Esophagus squamous epithelium (tissue), 4 donors: ENCODE measurements at regions not wholly inside any gene's neighbourhood (a gene's known extent, or its start where the extent isn't known, plus 50 kb on each side); places are given as distances from the start of the nearest gene placed in this dataset.

ENCODE experiments used
- CTCF ChIP-seq, 6 experiments: fragments of 450-650 bp in 4 of 6; fragments of 200-600 bp in 2 of 6; sonication (generic) in 2 of 6; IDR thresholded peaks; one replicate each; pipeline ENCODE4 v1.5.1; 2016 to 2019; ENCODE audit warnings: antibody characterized with exemption in 6 of 6, mild to moderate bottlenecking in 4 of 6, moderate library complexity in 4 of 6
- POLR2A ChIP-seq, 4 donors: fragments of 450-650 bp; IDR thresholded peaks; one replicate each; pipeline ENCODE4 v1.6.1; 2017; ENCODE audit warnings: antibody characterized with exemption in 4 of 4, mild to moderate bottlenecking in 4 of 4, moderate library complexity in 3 of 4

- TF ChIP-seq CTCF (IDR thresholded peaks at IDR 0.05) (no peak), POLR2A (IDR thresholded peaks at IDR 0.05) (no peak)
Measured at GRCh38 chr3:24040311-24040710, 95.2 kb downstream of the NR1D2 start.
